ENCODE measurements at regions not wholly inside any gene's neighbourhood (a gene's known extent, or its start where the extent isn't known, plus 50 kb on each side); places are given as distances from the start of the nearest gene placed in this dataset.

GRCh38 chrX:727738-728621 is 97.4 kb downstream of the SHOX start:
- no peak for DNase-seq

GRCh38 chrX:725971-726370 is 95.4 kb downstream of the SHOX start:
- no peak for DNase-seq

GRCh38 chrX:724256-724655 is 93.7 kb downstream of the SHOX start:
- DNase-seq: no peak

- DNase-seq: no peak
These were observed 93.2 kb downstream of the SHOX start for GRCh38 chrX:723781-724180.

GRCh38 chrX:721354-721753 is 90.8 kb downstream of the SHOX start:
- DNase-seq: no peak

GRCh38 chrX:720825-721224 is 90.2 kb downstream of the SHOX start:
- no peak for DNase-seq

GRCh38 chrX:720250-720649 is 89.7 kb downstream of the SHOX start:
- DNase-seq: no peak

- no peak for DNase-seq
These were observed 85.5 kb downstream of the SHOX start for GRCh38 chrX:716136-716535.

- no peak for DNase-seq
These were observed 83.5 kb downstream of the SHOX start for GRCh38 chrX:714131-714530.
